Keratinocyte (primary cell): ENCODE measurements at regions not wholly inside any gene's neighbourhood (a gene's known extent, or its start where the extent isn't known, plus 50 kb on each side); places are given as distances from the start of the nearest gene placed in this dataset.

ENCODE experiments used
- DNase-seq: peaks from one replicate; pipeline ENCODE4 v3.0.0-alpha.2; 2011; ENCODE audit warnings: low read depth, missing footprints, low spot score
- FAIRE-seq: peaks from 2 replicates; lab custom pipeline; 2011; peaks lifted over from hg19 to GRCh38; lab: Jason Lieb, UNC
- H2AFZ ChIP-seq: 2 replicates; pipeline ENCODE4 v1.6.0; 2012; ENCODE audit warnings: low read length, control low read depth, inconsistent platforms; ENCODE audit not compliant: control insufficient read depth
- H3K27ac ChIP-seq: 2 replicates; pipeline ENCODE4 v1.5.1; 2011; ENCODE audit warnings: low read length; ENCODE audit not compliant: control insufficient read depth, insufficient read depth
- H3K27me3 ChIP-seq: 3 replicates; pipeline ENCODE4 v1.6.0; 2011; ENCODE audit warnings: low read length; ENCODE audit not compliant: control insufficient read depth, insufficient read depth; ENCODE audit errors: extremely low read depth
- H3K36me3 ChIP-seq, 2 experiments: 2 replicates in 1 of 2; 3 replicates in 1 of 2; pipeline ENCODE4 v1.5.1; 2011; ENCODE audit warnings: low read length in 2 of 2, mild to moderate bottlenecking in 1 of 2; ENCODE audit not compliant: control insufficient read depth in 2 of 2, insufficient read depth in 2 of 2; ENCODE audit errors: extremely low read depth in 1 of 2
- H3K4me1 ChIP-seq: 3 replicates; pipeline ENCODE4 v1.5.1; 2011; ENCODE audit warnings: low read length; ENCODE audit not compliant: control insufficient read depth, insufficient read depth; ENCODE audit errors: extremely low read depth
- H3K4me2 ChIP-seq: 3 replicates; pipeline ENCODE4 v1.6.0; 2011; ENCODE audit warnings: low read depth, low read length; ENCODE audit not compliant: control insufficient read depth, insufficient read depth; ENCODE audit errors: extremely low read depth
- H3K4me3 ChIP-seq, 3 experiments: fragments of 200-600 bp in 1 of 3; sonication (generic) in 1 of 3; 2 replicates in 2 of 3; 3 replicates in 1 of 3; pipeline ENCODE4 v1.5.1; 2011 to 2016; ENCODE audit warnings: low read length in 3 of 3, mild to moderate bottlenecking in 3 of 3, control low read depth in 2 of 3, inconsistent platforms in 1 of 3, low read depth in 1 of 3, mixed read lengths in 1 of 3, mixed run types in 1 of 3, moderate library complexity in 1 of 3; ENCODE audit not compliant: control insufficient read depth in 2 of 3, insufficient read depth in 2 of 3; ENCODE audit errors: extremely low read depth in 1 of 3
- H3K79me2 ChIP-seq: 2 replicates; pipeline ENCODE4 v1.6.0; 2012; ENCODE audit warnings: low read length; ENCODE audit not compliant: control insufficient read depth, insufficient read depth
- H3K9ac ChIP-seq: 3 replicates; pipeline ENCODE4 v1.6.0; 2011; ENCODE audit warnings: low read length; ENCODE audit not compliant: control insufficient read depth, insufficient read depth; ENCODE audit errors: extremely low read depth
- H3K9me1 ChIP-seq: 3 replicates; pipeline ENCODE4 v1.6.0; 2011; ENCODE audit warnings: low read length; ENCODE audit not compliant: control insufficient read depth, insufficient read depth; ENCODE audit errors: extremely low read depth
- H3K9me3 ChIP-seq: 2 replicates; pipeline ENCODE4 v1.5.1; 2012; ENCODE audit warnings: low read depth, low read length; ENCODE audit not compliant: control insufficient read depth
- H4K20me1 ChIP-seq: 3 replicates; pipeline ENCODE4 v1.6.0; 2011; ENCODE audit warnings: low read length; ENCODE audit not compliant: control insufficient read depth, insufficient read depth; ENCODE audit errors: extremely low read depth
- EZH2 ChIP-seq: IDR thresholded peaks from one replicate; pipeline ENCODE4 v1.6.1; 2012; ENCODE audit warnings: inconsistent platforms, mild to moderate bottlenecking, low read length, moderate library complexity
- dilution Hi-C: fragments of 300-500 bp; cut with MboI; formaldehyde crosslinking; loops from one replicate; pipeline ENCODE4 v1.7.0; 2020; ENCODE audit warnings: low sequenced_read_pairs; ENCODE audit not compliant: extremely low pct_ligation_motif_present
- TF ChIP-seq, protein P1 (sequence below), 3 experiments: IDR thresholded peaks in 1 of 3; conservative IDR thresholded peaks in 1 of 3; optimal IDR thresholded peaks in 1 of 3; 2 replicates in 2 of 3; 3 replicates in 1 of 3; pipeline versions ENCODE3 to v1.5.1; 2011; ENCODE audit warnings: low read length in 3 of 3, mild to moderate bottlenecking in 3 of 3, moderate library complexity in 2 of 3, control low read depth in 1 of 3, inconsistent platforms in 1 of 3; ENCODE audit not compliant: insufficient read depth in 2 of 3; ENCODE audit errors: extremely low read depth in 1 of 3

DNA sequence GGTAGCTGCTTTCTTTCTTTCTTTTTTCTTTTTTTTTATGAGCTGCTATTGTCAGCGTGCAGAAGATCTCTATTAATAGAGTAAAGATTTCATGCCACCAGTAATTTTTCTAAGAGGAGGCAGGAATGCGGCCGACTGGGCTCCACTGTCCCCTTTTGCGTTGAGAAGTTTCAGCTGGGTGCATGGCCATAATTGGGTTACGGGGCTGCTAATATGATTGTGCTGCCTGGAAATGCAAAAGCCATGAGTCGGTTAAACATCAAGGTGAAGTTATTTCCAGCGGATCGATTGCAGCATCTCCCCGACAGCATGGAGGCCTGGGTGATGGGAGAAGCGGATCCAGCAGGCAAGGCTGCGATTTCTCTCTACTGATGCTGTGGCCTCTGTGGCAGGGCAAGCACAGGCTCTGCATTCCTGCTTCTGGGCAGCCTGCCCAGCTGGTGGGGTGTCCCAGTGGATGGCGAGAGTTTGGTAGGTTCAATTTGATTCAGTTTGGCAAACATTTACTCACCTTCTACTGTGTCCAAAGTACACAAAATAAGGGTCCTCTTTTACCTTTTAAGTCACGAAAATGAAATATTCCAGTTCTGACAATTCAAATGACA lies 54.4 kb upstream of the PRMT8 start:
- H4K20me1 ChIP-seq: no peaks in the 10 kb centered on the region
- no peak for TF ChIP-seq EZH2
- TF ChIP-seq, protein P1, sequence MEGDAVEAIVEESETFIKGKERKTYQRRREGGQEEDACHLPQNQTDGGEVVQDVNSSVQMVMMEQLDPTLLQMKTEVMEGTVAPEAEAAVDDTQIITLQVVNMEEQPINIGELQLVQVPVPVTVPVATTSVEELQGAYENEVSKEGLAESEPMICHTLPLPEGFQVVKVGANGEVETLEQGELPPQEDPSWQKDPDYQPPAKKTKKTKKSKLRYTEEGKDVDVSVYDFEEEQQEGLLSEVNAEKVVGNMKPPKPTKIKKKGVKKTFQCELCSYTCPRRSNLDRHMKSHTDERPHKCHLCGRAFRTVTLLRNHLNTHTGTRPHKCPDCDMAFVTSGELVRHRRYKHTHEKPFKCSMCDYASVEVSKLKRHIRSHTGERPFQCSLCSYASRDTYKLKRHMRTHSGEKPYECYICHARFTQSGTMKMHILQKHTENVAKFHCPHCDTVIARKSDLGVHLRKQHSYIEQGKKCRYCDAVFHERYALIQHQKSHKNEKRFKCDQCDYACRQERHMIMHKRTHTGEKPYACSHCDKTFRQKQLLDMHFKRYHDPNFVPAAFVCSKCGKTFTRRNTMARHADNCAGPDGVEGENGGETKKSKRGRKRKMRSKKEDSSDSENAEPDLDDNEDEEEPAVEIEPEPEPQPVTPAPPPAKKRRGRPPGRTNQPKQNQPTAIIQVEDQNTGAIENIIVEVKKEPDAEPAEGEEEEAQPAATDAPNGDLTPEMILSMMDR (optimal IDR thresholded peaks at IDR 0.05 in 1 of 3, IDR thresholded peaks at IDR 0.05 in 1 of 3, conservative IDR thresholded peaks at IDR 0.05 in 1 of 3; ENCODE audit: extremely low read depth in 1 of 3, insufficient read depth in 2 of 3, low read length in 3 of 3): no peak
- H3K4me1 ChIP-seq: no peaks in the 10 kb centered on the region
- no peaks in the 10 kb centered on the region for H3K9me3 ChIP-seq
- H3K79me2 ChIP-seq: no peaks in the 10 kb centered on the region
- no peak overlapping the region for H3K9ac ChIP-seq
- H3K9me1 ChIP-seq: no peaks in the 10 kb centered on the region
- FAIRE-seq (no peak), DNase-seq (no peak)
- H3K36me3 ChIP-seq: no peaks in the 10 kb centered on the region
- dilution Hi-C loops: no loop called here
- no peak overlapping the region for H3K4me3 ChIP-seq
- no peak overlapping the region for H3K27ac ChIP-seq
- no peak overlapping the region for H2AFZ ChIP-seq
- no peak overlapping the region for H3K4me2 ChIP-seq
- no peaks in the 10 kb centered on the region for H3K27me3 ChIP-seq

DNA sequence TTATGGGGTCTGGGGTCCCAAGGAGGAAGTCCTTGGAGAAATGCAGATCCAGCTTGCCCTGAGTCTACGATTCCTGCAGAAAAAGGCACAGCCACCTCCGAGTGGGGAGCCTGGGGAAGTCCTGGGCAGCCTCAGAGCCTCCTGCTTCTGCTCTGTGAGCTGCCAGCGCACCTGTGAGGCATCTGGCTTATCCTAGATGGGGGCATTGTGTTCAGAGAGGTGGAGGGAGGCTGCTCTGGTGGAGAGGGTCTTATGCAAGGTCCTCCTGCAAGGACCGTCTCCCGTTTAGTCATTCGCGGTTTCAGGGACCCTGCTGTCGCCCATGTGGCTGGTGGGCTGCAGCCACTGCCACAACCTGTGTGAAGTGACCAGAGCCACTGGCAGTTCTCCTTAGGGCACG lies 53.0 kb upstream of the PRMT8 start:
- Histone ChIP-seq H3K36me3 (no peaks in the 10 kb centered on the region), H3K4me3 (no peak overlapping the region), H3K9me3 (no peaks in the 10 kb centered on the region), H4K20me1 (no peaks in the 10 kb centered on the region), H3K27ac (no peak overlapping the region), H3K9me1 (no peaks in the 10 kb centered on the region), H3K4me1 (no peaks in the 10 kb centered on the region), H3K4me2 (no peak overlapping the region), H3K27me3 (no peaks in the 10 kb centered on the region), H3K9ac (no peak overlapping the region), H2AFZ (no peak overlapping the region), H3K79me2 (no peaks in the 10 kb centered on the region)
- no peak for DNase-seq
- no peak for TF ChIP-seq EZH2
- TF ChIP-seq, protein P1 (optimal IDR thresholded peaks at IDR 0.05 in 1 of 3, IDR thresholded peaks at IDR 0.05 in 1 of 3, conservative IDR thresholded peaks at IDR 0.05 in 1 of 3; ENCODE audit: extremely low read depth in 1 of 3, insufficient read depth in 2 of 3, low read length in 3 of 3): no peak
- FAIRE-seq: no peak
- dilution Hi-C loops: no loop called here
